OCI-LY7 (cell line): ENCODE measurements at regions not wholly inside any gene's neighbourhood (a gene's known extent, or its start where the extent isn't known, plus 50 kb on each side); places are given as distances from the start of the nearest gene placed in this dataset.
"Not testable (repeated sequence)": the region's sequence is repeated elsewhere in the genome, so short reads cannot be mapped to it uniquely, and the experiment has no call there.

Source experiments
- BruUV-seq: library from RNA; stranded (reverse); fragments of 400-500 nt; replicated peaks from 2 replicates; lab custom pipeline; 2021; lab: Mats Ljungman, UMichigan
- CTCF ChIA-PET: fragments of 300-600 bp; sonication (Branson Sonifier 250); formaldehyde crosslinking; loops from one replicate; lab custom pipeline; 2022; ENCODE audit warnings: antibody characterized with exemption; ENCODE audit not compliant: unreplicated experiment; lab: Charles Lee
- POLR2A ChIA-PET: fragments of 300-600 bp; sonication (Branson Sonifier 250); formaldehyde crosslinking; loops from one replicate; lab custom pipeline; 2022; ENCODE audit warnings: antibody characterized with exemption; lab: Charles Lee
- DNase-seq: peaks from one replicate; pipeline ENCODE4 v3.0.0-alpha.2; 2015; ENCODE audit warnings: low spot score
- H2AFZ ChIP-seq: fragments of 200-600 bp; sonication (generic), shearing (Covaris generic); 2 replicates; pipeline ENCODE4 v1.6.1; 2014; ENCODE audit warnings: mild to moderate bottlenecking, antibody characterized with exemption, low read length, moderate library complexity
- H3K27ac ChIP-seq: fragments of 200-600 bp; sonication (generic); 2 replicates; pipeline ENCODE4 v1.5.1; 2014; ENCODE audit warnings: mixed run types, low read depth, mild to moderate bottlenecking, moderate library complexity, low read length, inconsistent platforms; ENCODE audit not compliant: poor library complexity, severe bottlenecking
- H3K36me3 ChIP-seq: fragments of 200-600 bp; sonication (generic); 2 replicates; pipeline ENCODE4 v1.6.1; 2014; ENCODE audit warnings: mild to moderate bottlenecking, antibody characterized with exemption, low read length, moderate library complexity, mixed read lengths; ENCODE audit not compliant: insufficient read depth
- H3K4me1 ChIP-seq: fragments of 200-600 bp; sonication (generic); 2 replicates; pipeline ENCODE4 v1.5.1; 2014; ENCODE audit warnings: mild to moderate bottlenecking, low read length; ENCODE audit not compliant: insufficient read depth, poor library complexity, severe bottlenecking
- H3K4me2 ChIP-seq: fragments of 200-600 bp; sonication (generic); 2 replicates; pipeline ENCODE4 v1.6.1; 2014; ENCODE audit warnings: mild to moderate bottlenecking, low read length
- H3K4me3 ChIP-seq: fragments of 200-600 bp; sonication (generic); 2 replicates; pipeline ENCODE4 v1.5.1; 2014; ENCODE audit warnings: mild to moderate bottlenecking, low read depth, low read length; ENCODE audit not compliant: poor library complexity, severe bottlenecking
- H3K79me2 ChIP-seq: fragments of 200-600 bp; sonication (generic); 2 replicates; pipeline ENCODE4 v1.6.1; 2016; ENCODE audit warnings: low read depth, mild to moderate bottlenecking, low read length, moderate library complexity, mixed read lengths; ENCODE audit not compliant: insufficient read depth
- H3K9me2 ChIP-seq: fragments of 200-600 bp; sonication (generic); 2 replicates; pipeline ENCODE4 v1.6.1; 2016; ENCODE audit warnings: mild to moderate bottlenecking, low read length, mixed read lengths; ENCODE audit not compliant: insufficient read depth
- H3K9me3 ChIP-seq: fragments of 200-600 bp; sonication (generic); 2 replicates; pipeline ENCODE4 v1.6.1; 2014; ENCODE audit warnings: mild to moderate bottlenecking, mixed run types, low read length, mixed read lengths
- H4K20me1 ChIP-seq: fragments of 200-600 bp; sonication (generic); 2 replicates; pipeline ENCODE4 v1.6.1; 2014; ENCODE audit warnings: mild to moderate bottlenecking, antibody characterized with exemption, low read length, moderate library complexity, mixed read lengths; ENCODE audit not compliant: insufficient read depth
- CTCF ChIP-seq: fragments of 200-600 bp; sonication (generic); conservative IDR thresholded peaks from 2 replicates; pipeline ENCODE4 v1.5.1; 2014; ENCODE audit warnings: mild to moderate bottlenecking, antibody characterized with exemption, low read length, moderate library complexity, mixed read lengths
- EZH2phosphoT487 ChIP-seq: fragments of 200-600 bp; sonication (generic); IDR thresholded peaks from 2 replicates; pipeline ENCODE4 v1.6.1; 2018; ENCODE audit warnings: low read depth, borderline replicate concordance, mild to moderate bottlenecking, mixed run types, antibody characterized with exemption, low read length, moderate library complexity, mixed read lengths
- intact Hi-C: fragments of 100-400 bp; cut with micrococcal nuclease; formaldehyde crosslinking; loops from one replicate; pipeline ENCODE4 v1.10.0; 2022; ENCODE audit not compliant: unreplicated experiment

DNA sequence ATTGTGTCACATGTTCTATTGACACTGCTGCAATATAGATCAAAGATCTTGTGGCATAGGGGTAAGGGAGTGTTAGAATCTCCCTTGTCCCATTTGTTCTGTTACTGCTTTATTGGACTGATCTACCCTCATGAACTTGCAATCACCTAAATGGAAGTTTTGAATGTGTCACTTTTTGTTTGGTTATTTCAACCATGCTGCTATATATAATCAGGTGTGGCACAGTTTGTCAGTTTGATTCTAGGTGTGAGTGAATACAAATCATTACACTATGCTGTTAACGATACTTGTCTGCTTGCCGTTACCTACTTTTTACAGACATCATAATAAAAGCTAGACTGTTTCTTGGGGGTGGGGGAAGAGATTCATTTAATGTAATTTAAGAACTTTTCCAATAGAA lies 82.6 kb downstream of the MAB21L3 start:
- ChIA-PET POLR2A (interaction anchor here (1.4 to 1.9 kb wide), 2 partner anchors 16 to 37 kb away, joined by 3 to 4 read pairs; no protein-coding TSS in a partner anchor), CTCF (no interaction called here)

DNA sequence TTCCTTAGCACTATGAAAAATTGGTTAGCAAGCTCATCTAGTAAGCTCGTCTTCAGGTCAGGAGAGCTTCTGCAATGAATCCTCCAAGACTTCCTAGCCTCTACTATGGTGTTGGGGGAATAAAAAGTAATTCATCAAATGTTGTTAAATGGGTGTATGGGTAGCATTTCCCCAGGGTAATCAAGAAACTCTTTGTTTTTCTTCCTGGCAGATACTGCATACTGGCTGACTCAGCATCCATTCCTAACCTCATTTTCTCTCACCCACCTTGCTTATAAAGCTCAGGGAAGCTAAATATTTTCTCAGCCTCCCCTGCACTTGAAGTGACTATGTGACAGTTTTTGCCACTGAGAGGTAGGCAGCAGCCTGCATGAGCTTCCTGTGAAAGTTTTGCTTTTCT lies 83.4 kb downstream of the MAB21L3 start:
- DNase-seq = peak; percentile 8
- Histone ChIP-seq H3K4me1 (no peaks in the 10 kb centered on the region), H3K27ac (no peak overlapping the region), H3K36me3 (no peaks in the 10 kb centered on the region), H3K4me2 (no peak overlapping the region), H4K20me1 (no peaks in the 10 kb centered on the region), H3K9me2 (no peaks in the 10 kb centered on the region), H3K9me3 (no peaks in the 10 kb centered on the region), H3K4me3 (no peak overlapping the region), H2AFZ (no peak overlapping the region), H3K79me2 (no peaks in the 10 kb centered on the region)
- intact Hi-C loops = no loop called here
- ChIA-PET POLR2A (interaction anchor here (0.5 to 1.9 kb wide), 5 partner anchors 12 to 1059 kb away, joined by 3 to 4 read pairs (median 3); no protein-coding TSS in a partner anchor), CTCF (no interaction called here)
- TF ChIP-seq CTCF = no peak
- no peak for TF ChIP-seq EZH2phosphoT487
- no TSS peak for BruUV-seq

More for the DNA sequence above, 82.6 kb downstream of the MAB21L3 start:
- TF ChIP-seq EZH2phosphoT487 (no peak), CTCF (no peak)
- Histone ChIP-seq H2AFZ (no peak overlapping the region), H3K4me3 (no peak overlapping the region), H3K9me2 (no peaks in the 10 kb centered on the region), H3K36me3 (no peaks in the 10 kb centered on the region), H3K27ac (no peak overlapping the region), H3K4me1 (no peaks in the 10 kb centered on the region), H3K79me2 (no peaks in the 10 kb centered on the region), H3K9me3 (no peaks in the 10 kb centered on the region), H4K20me1 (no peaks in the 10 kb centered on the region), H3K4me2 (no peak overlapping the region)
- DNase-seq = no peak
- no TSS peak for BruUV-seq
- intact Hi-C loops = no loop called here

DNA sequence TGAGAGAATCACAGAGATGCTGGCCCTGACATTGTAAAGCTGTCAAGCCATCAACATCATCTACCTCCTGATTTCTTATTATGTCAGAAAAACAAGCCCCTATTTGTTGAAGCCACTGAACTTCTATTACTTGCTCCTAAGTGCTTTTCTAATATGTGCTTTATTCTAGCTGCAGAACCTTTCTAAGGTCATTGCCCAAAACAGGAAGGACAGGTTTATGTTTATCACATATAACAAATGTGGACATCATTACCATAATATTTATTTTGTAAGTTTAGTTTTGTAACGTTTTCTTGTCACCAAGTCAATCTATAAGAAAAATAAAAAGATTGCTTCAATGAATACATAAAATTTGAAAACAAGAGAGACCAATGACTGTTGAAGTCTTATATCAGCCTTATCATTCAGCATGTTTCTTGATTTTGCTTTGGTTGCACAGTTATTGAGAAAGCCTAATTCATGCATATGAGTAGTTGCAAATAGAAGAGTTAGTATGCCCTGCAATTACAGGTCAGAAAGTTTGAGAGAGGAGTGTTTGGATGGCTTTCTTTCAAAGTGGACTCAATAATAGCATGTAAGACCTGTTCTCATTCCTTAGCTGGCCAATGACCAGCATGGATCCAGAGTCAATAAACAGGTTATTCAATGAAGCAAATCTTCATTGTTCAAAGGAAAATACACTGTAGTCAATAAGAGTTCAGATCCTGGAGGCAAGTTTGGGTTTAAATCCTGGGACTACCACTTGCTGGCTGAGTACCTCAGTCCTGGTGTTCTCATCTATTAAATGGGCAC lies 84.1 kb downstream of the MAB21L3 start:
- ChIA-PET CTCF (no interaction called here), POLR2A (interaction anchor here (0.6 to 1.9 kb wide), 6 partner anchors 11 to 557 kb away, joined by 3 to 4 read pairs (median 3); no protein-coding TSS in a partner anchor)
- intact Hi-C loops = no loop called here
- Histone ChIP-seq H4K20me1 (no peaks in the 10 kb centered on the region), H3K9me2 (no peaks in the 10 kb centered on the region), H3K4me2 (no peak overlapping the region), H3K9me3 (no peaks in the 10 kb centered on the region), H3K36me3 (no peaks in the 10 kb centered on the region), H3K27ac (no peak overlapping the region), H3K4me1 (no peaks in the 10 kb centered on the region), H2AFZ (no peak overlapping the region), H3K4me3 (no peak overlapping the region), H3K79me2 (no peaks in the 10 kb centered on the region)
- no peak for TF ChIP-seq CTCF
- no peak for TF ChIP-seq EZH2phosphoT487
- DNase-seq = no peak
- BruUV-seq = no TSS peak

DNA sequence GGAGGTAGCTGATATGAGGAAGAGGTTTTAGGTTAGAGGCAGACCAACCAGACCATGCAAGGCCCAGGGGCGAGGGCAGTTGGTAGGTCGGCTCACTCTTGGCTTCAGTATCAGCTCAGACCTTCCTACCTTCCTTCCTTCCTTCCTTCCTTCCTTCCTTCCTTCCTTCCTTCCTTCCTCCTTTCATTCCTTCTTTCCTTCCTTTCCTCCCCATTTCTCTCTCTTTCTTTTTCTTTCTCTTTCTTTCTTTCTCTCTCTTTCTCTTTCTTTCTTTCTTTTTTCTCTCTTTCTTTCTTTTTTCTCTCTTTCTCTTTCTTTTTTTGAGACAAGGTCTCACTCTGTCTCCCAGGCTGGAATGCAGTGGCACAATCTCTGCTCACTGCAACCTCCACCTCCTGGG lies 89.1 kb downstream of the MAB21L3 start:
- H3K27ac ChIP-seq, BruUV-seq: not testable (repeated sequence)

More for the DNA sequence above, 89.1 kb downstream of the MAB21L3 start:
- H3K9me2 ChIP-seq, H3K4me2 ChIP-seq, H3K79me2 ChIP-seq, H3K36me3 ChIP-seq, intact Hi-C loops, H4K20me1 ChIP-seq, H3K4me3 ChIP-seq, H3K4me1 ChIP-seq, H3K9me3 ChIP-seq, CTCF ChIA-PET, H2AFZ ChIP-seq, DNase-seq: not testable (repeated sequence)
- POLR2A ChIA-PET = interaction anchor here (0.6 kb wide), 1 partner anchor 63 kb away, joined by 3 read pairs; no protein-coding TSS in a partner anchor
